Spinal cord (tissue), 9 donors: ENCODE measurements at regions not wholly inside any gene's neighbourhood (a gene's known extent, or its start where the extent isn't known, plus 50 kb on each side); places are given as distances from the start of the nearest gene placed in this dataset.

Source experiments
- DNase-seq, 6 donors: peaks; one replicate each; pipeline versions ENCODE4 v3.0.0 to v3.0.0-alpha.2; 2013 to 2015; ENCODE audit warnings: low spot score in 6 of 6, low read depth in 4 of 6
- H3K27ac ChIP-seq: one replicate; pipeline ENCODE4 v1.5.1; 2013; ENCODE audit warnings: low read depth, low read length, control low read depth
- H3K27me3 ChIP-seq: one replicate; pipeline ENCODE4 v1.6.1; 2013; ENCODE audit warnings: low read length; ENCODE audit not compliant: control insufficient read depth, insufficient read depth
- H3K36me3 ChIP-seq: one replicate; pipeline ENCODE4 v1.6.1; 2013; ENCODE audit warnings: low read length; ENCODE audit not compliant: control insufficient read depth, insufficient read depth
- H3K4me1 ChIP-seq: one replicate; pipeline ENCODE4 v1.6.1; 2013; ENCODE audit warnings: low read length; ENCODE audit not compliant: control insufficient read depth, insufficient read depth
- H3K4me3 ChIP-seq: one replicate; pipeline ENCODE4 v1.5.1; 2013; ENCODE audit warnings: low read depth, low read length, control low read depth
- H3K9me3 ChIP-seq: one replicate; pipeline ENCODE4 v1.6.1; 2013; ENCODE audit warnings: low read length; ENCODE audit not compliant: control insufficient read depth, insufficient read depth
- WGBS: methylation state at CpG from one replicate; pipeline ENCODE4 v1.1.5; 2013; ENCODE audit warnings: missing lambda C conversion rate; ENCODE audit not compliant: insufficient coverage; 5-methylcytosine and 5-hydroxymethylcytosine counted together
- donor health status: healthy.

- Histone ChIP-seq H3K4me3 (no peak overlapping the region), H3K27me3 (peaks cover 35% of the 10 kb centered on the region), H3K9me3 (no peaks in the 10 kb centered on the region), H3K36me3 (no peaks in the 10 kb centered on the region), H3K27ac (no peak overlapping the region), H3K4me1 (peaks cover 18% of the 10 kb centered on the region)
- no peak for DNase-seq
- 66% methylated on average over 17 of the region's 23 CpGs for WGBS
These were observed 72.6 kb downstream of the FOXL3 start for GRCh38 chr7:362402-363096.

GRCh38 chr7:363626-364025, 73.7 kb downstream of the FOXL3 start:
- peaks cover 33% of the 10 kb centered on the region for H3K27me3 ChIP-seq
- H3K4me1 ChIP-seq = peaks cover 18% of the 10 kb centered on the region
- no peak for DNase-seq
- no peaks in the 10 kb centered on the region for H3K36me3 ChIP-seq
- H3K27ac ChIP-seq = no peak overlapping the region
- H3K4me3 ChIP-seq = no peak overlapping the region
- H3K9me3 ChIP-seq = no peaks in the 10 kb centered on the region
- 87% methylated on average over 20 of the region's 20 CpGs for WGBS

- H3K4me3 ChIP-seq = no peak overlapping the region
- no peaks in the 10 kb centered on the region for H3K9me3 ChIP-seq
- H3K36me3 ChIP-seq = no peaks in the 10 kb centered on the region
- H3K4me1 ChIP-seq = peaks cover 18% of the 10 kb centered on the region
- no peak overlapping the region for H3K27ac ChIP-seq
- H3K27me3 ChIP-seq = peaks cover 27% of the 10 kb centered on the region
- 90% methylated on average over 9 of the region's 11 CpGs for WGBS
- no peak for DNase-seq
These were observed 74.6 kb downstream of the FOXL3 start for GRCh38 chr7:364536-364935.

GRCh38 chr7:365593-365992, 75.6 kb downstream of the FOXL3 start:
- Histone ChIP-seq H3K27me3 (peaks cover 16% of the 10 kb centered on the region), H3K36me3 (no peaks in the 10 kb centered on the region), H3K4me1 (peaks cover 10% of the 10 kb centered on the region), H3K27ac (no peak overlapping the region), H3K9me3 (no peaks in the 10 kb centered on the region), H3K4me3 (no peak overlapping the region)
- WGBS = 88% methylated on average over 17 of the region's 23 CpGs
- no peak for DNase-seq

- no peak overlapping the region for H3K4me3 ChIP-seq
- H3K27me3 ChIP-seq = peaks cover 13% of the 10 kb centered on the region
- 21% methylated on average over 10 of the region's 18 CpGs for WGBS
These were observed 76.3 kb downstream of the FOXL3 start for GRCh38 chr7:366161-366803.

GRCh38 chr7:367351-367901, 77.5 kb downstream of the FOXL3 start:
- peaks cover 12% of the 10 kb centered on the region for H3K27me3 ChIP-seq
- no peaks in the 10 kb centered on the region for H3K9me3 ChIP-seq
- H3K27ac ChIP-seq = no peak overlapping the region
- H3K4me3 ChIP-seq = no peak overlapping the region
- H3K4me1 ChIP-seq = peaks cover 12% of the 10 kb centered on the region
- no peaks in the 10 kb centered on the region for H3K36me3 ChIP-seq
- DNase-seq = no peak
- 88% methylated on average over 3 of the region's 9 CpGs for WGBS

More at GRCh38 chr7:366161-366803, 76.3 kb downstream of the FOXL3 start:
- Histone ChIP-seq H3K4me1 (peaks cover 10% of the 10 kb centered on the region), H3K27ac (no peak overlapping the region), H3K36me3 (no peaks in the 10 kb centered on the region), H3K9me3 (no peaks in the 10 kb centered on the region)
- DNase-seq = peak in 1 of 6 donors; percentile 42

GRCh38 chr7:368651-369475, 78.9 kb downstream of the FOXL3 start:
- no peak for DNase-seq

GRCh38 chr7:369476-370258, 79.7 kb downstream of the FOXL3 start:
- Histone ChIP-seq H3K27ac (no peak overlapping the region), H3K4me1 (peaks cover 31% of the 10 kb centered on the region), H3K36me3 (no peaks in the 10 kb centered on the region), H3K4me3 (no peak overlapping the region), H3K9me3 (no peaks in the 10 kb centered on the region), H3K27me3 (peaks cover 17% of the 10 kb centered on the region)
- DNase-seq = no peak
- WGBS = 91% methylated on average over 57 of the region's 57 CpGs

More at GRCh38 chr7:368651-369475, 78.9 kb downstream of the FOXL3 start:
- WGBS = 79% methylated on average over 46 of the region's 51 CpGs
- Histone ChIP-seq H3K4me3 (no peak overlapping the region), H3K27ac (no peak overlapping the region), H3K9me3 (no peaks in the 10 kb centered on the region), H3K27me3 (peaks cover 13% of the 10 kb centered on the region), H3K4me1 (peaks cover 23% of the 10 kb centered on the region), H3K36me3 (no peaks in the 10 kb centered on the region)

GRCh38 chr7:370259-370625, 80.3 kb downstream of the FOXL3 start:
- H3K36me3 ChIP-seq = no peaks in the 10 kb centered on the region
- DNase-seq = no peak
- H3K9me3 ChIP-seq = no peaks in the 10 kb centered on the region
- H3K4me1 ChIP-seq = peaks cover 36% of the 10 kb centered on the region
- 96% methylated on average over 13 of the region's 13 CpGs for WGBS
- no peak overlapping the region for H3K27ac ChIP-seq
- H3K4me3 ChIP-seq = no peak overlapping the region
- peaks cover 17% of the 10 kb centered on the region for H3K27me3 ChIP-seq
